NCI-H526 treated with DMSO at 0.1 percent for 48 hours (cell line): ENCODE measurements at regions not wholly inside any gene's neighbourhood (a gene's known extent, or its start where the extent isn't known, plus 50 kb on each side); places are given as distances from the start of the nearest gene placed in this dataset.
"Not testable (repeated sequence)": the region's sequence is repeated elsewhere in the genome, so short reads cannot be mapped to it uniquely, and the experiment has no call there.

Source experiments
- DNase-seq: peaks from one replicate; lab custom pipeline; 2025; lab: John Stamatoyannopoulos, UW

DNA sequence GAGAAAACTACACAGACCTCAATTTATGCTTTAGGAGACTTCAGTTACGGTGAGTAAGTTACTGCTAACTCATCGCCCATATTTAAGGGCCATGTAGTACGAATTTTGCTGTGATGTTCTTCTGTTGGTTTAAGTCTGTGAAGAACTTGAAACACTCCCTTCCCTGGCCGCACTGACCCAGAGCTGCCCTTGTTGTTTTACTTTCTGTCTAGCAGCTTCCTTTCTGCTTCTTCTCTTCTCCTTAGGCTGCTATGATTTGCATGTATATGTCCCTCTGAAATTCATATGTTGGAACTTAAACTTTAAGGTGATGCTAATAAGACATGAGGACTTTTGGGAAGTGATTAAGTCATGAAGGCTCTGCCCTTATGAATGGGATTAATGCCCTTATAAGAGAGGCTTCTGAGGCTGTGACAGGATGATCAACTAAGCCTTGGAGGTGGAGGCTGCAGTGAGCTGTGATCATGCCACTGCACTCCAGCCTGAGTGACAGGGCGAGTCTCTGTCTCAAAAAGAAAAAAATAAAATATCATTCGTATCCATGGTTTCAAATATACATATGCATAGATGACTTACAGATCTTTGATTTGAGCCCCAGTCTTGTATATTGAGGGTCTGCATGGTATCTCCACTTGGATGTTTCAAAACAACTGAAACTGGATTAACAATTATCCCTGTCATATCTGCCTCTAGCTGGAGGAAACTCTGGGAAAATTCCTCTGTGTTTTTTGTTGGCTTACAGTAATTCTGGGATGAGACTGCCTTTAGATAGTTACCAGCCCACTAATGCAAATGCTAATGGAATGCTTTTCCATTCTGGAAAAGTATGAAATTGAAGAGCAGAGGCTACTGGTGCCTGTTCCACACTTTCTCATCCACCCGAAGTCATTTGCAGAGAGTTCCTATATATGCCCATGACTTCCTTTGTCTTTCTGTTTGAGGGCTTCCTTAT is 263.4 kb upstream of the ACTBL2 start:
- DNase-seq = no peak

DNA sequence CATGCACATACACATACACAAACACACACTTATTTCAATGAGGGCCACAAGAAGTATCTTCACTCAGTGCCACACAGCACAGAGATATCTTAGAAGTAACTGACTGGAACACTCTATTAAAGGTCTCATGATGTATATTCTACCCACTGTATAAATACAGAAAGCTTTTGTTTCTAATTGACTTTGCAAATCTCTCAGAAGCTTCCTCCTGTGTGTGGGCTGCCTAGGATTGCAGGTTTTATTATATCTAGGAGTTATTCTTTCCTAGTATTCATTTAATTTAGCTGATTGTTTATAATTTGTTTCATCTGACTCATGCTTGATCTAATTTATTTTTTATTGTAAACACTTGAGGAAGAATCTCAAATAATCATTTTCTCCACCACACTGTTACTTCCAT is 262.4 kb upstream of the ACTBL2 start:
- DNase-seq = no peak

- DNase-seq = no peak
Measured at GRCh38 chr5:57741336-57741735, 258.7 kb upstream of the ACTBL2 start.

DNA sequence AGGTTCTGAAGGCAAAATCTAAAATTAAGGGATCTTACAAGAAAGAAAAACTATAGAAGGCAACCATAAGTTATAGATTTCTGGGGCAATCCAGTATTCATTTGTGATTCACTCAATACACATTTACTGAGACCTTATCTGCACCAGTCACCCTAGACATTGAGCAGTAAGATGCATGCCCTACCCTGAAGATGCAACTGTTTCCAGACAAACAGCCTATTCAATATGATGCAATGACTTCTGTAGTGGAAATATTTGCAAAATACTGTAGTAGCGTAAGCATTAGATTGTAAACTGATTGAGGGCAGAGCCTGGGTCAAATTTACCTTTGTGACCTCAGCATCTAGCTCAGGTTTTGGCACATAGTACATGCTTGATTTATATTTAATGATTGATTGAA is 256.2 kb upstream of the ACTBL2 start:
- DNase-seq = no peak

DNA sequence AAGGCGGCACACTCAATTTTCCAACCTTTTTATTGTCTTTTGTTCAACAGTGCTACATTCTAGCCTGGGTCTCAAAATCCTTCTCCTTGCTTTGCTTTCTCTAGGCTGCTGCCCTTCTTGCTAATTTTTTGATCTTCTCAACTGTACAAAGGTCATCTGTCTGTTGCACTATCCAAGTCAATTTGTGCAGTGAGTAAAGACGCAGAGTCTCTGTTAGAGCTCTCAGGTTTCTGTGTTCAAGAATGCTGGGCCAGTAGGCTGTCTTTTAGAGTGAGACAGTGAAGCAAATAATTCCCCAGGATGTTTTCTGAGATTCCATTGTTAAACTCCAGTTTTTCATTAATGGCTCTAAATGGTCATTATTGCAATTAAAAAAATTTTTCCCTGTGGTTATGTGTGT is 255.7 kb upstream of the ACTBL2 start:
- DNase-seq = no peak

GRCh38 chr5:57736716-57737115 is 254.1 kb upstream of the ACTBL2 start:
- DNase-seq = no peak

DNA sequence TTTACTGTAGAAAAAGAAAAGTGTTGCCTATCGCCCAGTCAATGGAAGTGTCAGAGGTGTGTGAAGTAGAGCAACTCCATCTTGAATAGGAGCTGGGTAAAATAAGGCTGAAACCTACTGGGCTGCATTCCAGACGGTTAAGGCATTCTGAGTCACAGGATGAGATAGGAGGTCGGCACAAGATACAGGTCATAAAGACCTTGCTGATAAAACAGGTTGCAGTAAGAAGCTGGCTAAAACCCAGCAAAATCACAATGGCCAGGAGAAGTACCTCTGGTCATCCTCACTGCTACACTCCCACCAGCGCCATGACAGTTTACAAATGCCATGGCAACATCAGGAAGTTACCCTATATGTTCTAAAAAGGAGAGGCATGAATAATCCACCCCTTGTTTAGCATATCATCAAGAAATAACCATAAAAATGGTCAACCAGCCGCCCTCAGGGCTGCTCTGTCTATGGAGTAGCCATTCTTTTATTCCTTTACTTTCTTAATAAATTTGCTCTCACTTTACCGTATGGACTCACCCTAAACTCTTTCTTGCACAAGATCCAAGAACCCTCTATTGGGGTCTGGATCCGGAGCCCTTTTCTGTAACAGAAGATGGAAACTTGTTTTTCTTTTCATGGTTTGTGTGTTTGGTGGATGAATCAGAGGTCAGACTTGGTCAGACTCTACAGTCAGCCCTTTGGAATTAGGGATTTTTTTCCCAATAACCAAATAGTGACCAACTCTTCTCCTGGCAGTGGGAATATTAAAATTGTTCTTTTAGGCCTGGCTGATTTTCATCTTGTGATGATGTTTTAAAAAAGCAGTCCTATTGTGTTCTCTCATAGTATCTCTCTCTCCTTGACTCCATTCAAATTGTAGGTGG is 252.9 kb upstream of the ACTBL2 start:
- DNase-seq = not testable (repeated sequence)

DNA sequence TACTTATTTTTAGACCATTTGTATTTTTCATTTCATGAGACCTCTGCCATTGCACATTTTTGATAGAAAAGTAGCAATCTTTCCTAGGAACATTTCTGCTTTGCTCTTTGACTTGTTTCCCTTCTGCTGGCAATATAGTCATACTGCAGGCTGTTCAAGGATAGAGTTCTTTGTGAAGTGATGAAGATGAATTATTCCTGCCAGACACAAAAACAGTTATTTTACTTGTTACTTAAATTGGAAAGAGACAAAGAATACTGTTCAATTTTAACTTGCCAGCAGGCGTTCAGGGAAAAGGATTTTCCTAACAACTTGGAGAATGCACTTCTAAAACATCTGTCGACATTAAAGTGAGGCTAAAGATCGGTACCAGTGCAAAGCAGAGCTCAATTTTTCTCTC is 251.7 kb upstream of the ACTBL2 start:
- DNase-seq = no peak

DNA sequence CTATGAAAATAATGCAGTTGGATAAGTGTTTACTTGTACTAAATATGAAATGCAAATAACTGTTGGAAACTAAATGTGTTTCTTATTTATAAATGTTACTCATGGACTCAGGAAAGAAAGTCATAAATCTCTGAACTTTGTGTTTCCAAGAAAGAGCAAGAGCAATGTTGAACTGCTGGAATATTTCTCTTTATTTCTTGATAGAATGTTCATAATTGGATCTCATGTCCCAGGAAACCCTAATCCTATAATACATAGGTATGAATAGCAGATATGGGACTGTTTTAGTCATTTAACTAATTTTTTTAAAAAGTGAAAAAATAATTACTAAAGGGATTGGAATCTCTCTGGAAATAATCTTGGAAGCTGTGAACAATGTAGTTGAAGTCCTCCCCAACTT is 245.0 kb upstream of the ACTBL2 start:
- no peak for DNase-seq

DNA sequence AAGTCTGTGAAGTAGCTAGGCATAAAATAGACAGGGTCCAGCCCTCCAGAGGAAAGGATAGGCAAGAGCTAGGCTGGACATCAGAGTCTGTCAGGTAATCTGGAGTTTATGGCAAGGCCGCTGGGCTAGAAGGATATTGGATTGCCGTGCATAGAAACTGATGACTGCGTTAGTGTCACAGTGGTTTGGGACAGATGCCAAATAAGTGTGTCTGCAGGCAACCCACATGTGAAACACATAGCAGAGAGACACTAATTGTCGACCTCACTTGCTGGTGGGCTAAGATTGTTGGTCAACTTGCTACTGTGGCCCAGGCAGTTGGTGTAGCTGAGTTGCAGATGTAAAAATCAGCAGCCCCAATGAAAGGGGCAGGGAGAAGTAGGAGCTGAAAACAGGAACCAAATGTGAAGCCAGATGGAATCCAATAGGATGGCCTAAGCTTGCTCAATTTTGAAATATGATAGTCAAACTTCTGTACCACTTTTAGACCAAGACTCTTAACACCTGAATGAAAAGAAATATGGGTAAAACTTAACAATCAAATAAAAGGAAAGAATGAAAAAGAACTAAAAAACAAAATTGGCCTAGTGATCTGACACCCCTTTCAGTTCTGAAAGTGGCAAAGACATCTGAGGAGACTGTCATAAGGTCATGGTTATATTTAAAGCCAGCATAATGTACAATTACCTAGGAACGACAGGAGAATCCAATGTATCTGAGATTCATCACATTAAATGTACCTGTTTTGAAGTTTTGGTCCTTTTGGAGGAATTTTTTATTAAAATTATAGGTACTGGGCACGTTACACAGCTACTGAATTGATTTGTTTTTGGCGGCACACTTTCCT is 243.3 kb upstream of the ACTBL2 start:
- DNase-seq = no peak

DNA sequence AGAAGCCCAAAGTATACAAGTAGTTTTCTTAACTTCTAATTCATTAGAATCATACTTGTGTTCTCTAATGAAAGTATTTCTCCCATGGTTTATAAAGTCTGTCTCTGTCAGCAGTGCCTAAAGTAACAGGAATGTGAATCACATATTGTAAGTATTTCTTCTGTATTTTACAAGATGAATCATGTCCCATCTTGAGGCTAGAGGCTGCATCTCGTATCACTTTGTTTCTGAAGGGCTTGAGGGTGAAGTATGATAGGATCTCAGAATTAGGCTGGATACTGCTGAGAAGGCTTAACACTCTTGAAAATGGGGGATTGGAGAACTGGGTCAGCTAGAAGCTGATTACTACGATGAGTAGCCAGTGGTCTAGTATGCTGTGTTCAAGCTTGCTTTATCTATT is 242.2 kb upstream of the ACTBL2 start:
- DNase-seq = no peak

GRCh38 chr5:57721226-57721625 is 238.6 kb upstream of the ACTBL2 start:
- DNase-seq = no peak

DNA sequence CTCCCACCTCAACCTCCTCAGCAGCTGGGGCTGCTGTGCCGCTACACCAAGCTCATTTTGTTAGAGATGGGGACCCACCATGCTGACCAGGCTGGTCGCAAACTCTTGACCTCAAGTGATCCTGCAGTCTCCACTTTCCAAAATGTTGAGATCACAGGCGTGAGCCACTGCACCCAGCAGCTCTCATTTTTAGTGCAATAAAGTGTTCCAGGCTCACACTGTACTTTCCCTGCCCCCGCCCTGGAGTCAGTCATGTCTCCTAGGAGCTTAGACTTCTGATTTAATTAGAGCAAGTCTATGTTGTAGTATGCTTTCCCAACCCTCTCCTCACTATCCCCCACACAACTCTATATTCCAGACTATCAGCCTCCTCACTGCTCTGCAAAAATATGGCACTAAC is 238.0 kb upstream of the ACTBL2 start:
- DNase-seq = no peak

DNA sequence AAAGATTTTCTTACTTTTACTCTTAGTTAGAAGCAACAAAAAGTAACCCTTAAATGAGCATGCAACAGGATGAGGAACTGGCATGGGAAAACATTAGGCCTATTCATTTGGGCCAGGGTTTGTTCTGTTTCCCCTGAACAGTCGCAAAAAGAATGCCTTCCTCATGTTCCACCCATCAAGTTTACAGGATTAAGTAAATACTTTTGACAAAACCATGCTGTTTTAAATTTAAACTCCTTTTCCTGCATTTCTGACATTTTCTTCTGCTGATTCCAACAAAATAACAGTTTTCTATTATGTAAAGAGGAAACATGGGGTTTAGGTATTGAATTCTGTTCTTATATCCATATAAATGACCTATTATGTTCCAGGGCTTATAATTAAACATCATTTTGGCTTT is 236.6 kb upstream of the ACTBL2 start:
- DNase-seq = no peak

DNA sequence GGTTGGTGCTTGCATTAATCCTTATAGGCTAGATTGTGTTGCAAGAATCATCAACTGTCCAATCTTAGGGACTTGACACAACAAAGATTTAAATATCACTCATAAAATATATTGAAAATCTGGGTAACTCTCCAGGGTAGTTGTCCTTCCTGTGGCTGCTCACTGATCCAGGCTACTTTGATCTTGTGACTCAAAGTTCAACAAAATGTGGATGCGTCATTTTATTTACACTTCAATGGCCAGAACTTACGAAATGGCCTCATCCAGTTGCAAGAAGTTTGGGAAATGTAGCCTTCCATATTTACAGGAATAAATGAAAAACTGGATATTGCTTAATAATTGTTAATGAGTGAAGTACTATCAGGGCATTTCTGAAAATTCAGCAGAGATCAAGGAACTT is 235.5 kb upstream of the ACTBL2 start:
- DNase-seq = no peak

GRCh38 chr5:57717555-57717954 is 234.9 kb upstream of the ACTBL2 start:
- DNase-seq = no peak

- DNase-seq = no peak
Measured at GRCh38 chr5:57716661-57717060, 234.1 kb upstream of the ACTBL2 start.

DNA sequence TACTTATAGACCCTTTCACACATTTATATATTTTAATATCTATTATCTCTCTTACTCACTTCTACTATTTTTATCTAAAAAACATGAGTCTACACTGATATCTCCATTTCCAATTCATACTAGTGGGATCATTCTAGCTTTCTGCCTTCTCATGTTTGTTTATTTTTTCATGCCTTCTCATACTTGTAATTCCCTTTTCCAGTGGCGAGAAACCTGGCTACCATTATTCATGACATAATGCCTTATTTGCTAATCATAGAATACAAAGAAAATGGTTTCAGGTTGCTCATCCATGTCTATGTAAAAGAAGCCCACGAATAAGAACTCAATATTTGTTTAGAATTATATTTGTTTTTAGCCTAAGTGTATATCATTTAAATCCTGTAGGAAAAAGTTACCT is 232.7 kb upstream of the ACTBL2 start:
- no peak for DNase-seq

DNA sequence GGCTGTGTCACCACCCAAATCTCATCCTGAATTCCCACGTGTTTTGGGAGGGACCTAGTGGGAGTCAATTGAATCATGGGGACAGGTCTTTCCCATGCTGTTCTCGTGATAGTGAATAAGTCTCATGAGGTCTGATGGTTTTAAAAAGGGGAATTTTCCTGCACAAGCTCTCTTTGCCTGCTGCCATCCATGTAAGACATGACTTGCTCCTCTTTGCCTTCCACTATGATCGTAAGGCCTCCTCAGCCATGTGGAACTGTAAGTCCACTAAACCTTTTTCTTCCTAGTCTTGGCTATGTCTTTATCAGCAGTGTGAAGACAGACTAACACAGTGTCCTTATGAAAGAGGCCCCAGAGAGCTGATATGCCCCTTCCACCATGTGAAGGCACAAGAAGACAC is 230.9 kb upstream of the ACTBL2 start:
- DNase-seq = not testable (repeated sequence)

GRCh38 chr5:57711946-57712345 is 229.3 kb upstream of the ACTBL2 start:
- DNase-seq = no peak

DNA sequence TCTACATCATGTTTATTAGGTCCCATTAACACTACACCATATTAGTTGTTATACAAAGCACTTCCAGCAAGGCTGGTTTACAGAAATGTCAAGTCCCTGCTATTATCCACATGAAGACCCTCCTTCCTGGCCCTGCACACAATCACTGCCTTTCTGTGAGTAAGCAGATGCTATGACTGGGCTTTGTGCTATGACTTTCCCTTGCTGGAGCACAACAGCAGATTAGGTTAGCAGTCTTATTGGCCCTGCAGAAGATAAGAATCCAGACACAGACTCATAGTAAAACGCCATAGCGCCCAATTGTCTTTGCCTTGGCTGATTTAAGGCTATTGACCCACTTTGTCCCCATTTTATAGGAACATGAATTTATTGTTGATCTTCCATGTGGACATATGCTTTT is 228.9 kb upstream of the ACTBL2 start:
- DNase-seq = no peak

- no peak for DNase-seq
Measured at GRCh38 chr5:57710126-57710525, 227.5 kb upstream of the ACTBL2 start.
